ENCODE measurements at regions not wholly inside any gene's neighbourhood (a gene's known extent, or its start where the extent isn't known, plus 50 kb on each side); places are given as distances from the start of the nearest gene placed in this dataset.
A peak's percentile ranks its signal among the peaks of the same experiment; 100 is the strongest.

DNA sequence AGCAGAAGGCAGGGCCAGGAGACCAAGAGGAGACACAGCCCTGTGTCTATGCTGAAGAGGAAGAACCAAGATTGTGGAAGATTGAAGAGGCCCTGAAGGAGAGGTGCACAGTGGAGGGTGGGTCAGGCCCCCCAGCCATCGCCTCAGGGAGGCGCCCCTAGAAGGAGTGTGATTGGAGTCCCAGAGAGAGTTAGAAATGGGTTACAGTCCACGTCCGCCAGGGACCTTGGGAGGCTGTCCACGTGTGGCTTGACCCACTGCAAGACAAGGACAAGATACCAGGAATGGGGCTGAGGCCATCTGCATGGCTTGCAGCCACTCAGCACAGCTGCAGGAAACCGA lies 375.1 kb downstream of the NPHP4 start:
- no peak overlapping the region for H3K27ac ChIP-seq
- H3K4me3 ChIP-seq = no peak overlapping the region
- TF ChIP-seq, protein P1, sequence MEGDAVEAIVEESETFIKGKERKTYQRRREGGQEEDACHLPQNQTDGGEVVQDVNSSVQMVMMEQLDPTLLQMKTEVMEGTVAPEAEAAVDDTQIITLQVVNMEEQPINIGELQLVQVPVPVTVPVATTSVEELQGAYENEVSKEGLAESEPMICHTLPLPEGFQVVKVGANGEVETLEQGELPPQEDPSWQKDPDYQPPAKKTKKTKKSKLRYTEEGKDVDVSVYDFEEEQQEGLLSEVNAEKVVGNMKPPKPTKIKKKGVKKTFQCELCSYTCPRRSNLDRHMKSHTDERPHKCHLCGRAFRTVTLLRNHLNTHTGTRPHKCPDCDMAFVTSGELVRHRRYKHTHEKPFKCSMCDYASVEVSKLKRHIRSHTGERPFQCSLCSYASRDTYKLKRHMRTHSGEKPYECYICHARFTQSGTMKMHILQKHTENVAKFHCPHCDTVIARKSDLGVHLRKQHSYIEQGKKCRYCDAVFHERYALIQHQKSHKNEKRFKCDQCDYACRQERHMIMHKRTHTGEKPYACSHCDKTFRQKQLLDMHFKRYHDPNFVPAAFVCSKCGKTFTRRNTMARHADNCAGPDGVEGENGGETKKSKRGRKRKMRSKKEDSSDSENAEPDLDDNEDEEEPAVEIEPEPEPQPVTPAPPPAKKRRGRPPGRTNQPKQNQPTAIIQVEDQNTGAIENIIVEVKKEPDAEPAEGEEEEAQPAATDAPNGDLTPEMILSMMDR (IDR thresholded peaks at IDR 0.05) = no peak
- DNase-seq (ENCODE audit: low spot score) = no peak

DNA sequence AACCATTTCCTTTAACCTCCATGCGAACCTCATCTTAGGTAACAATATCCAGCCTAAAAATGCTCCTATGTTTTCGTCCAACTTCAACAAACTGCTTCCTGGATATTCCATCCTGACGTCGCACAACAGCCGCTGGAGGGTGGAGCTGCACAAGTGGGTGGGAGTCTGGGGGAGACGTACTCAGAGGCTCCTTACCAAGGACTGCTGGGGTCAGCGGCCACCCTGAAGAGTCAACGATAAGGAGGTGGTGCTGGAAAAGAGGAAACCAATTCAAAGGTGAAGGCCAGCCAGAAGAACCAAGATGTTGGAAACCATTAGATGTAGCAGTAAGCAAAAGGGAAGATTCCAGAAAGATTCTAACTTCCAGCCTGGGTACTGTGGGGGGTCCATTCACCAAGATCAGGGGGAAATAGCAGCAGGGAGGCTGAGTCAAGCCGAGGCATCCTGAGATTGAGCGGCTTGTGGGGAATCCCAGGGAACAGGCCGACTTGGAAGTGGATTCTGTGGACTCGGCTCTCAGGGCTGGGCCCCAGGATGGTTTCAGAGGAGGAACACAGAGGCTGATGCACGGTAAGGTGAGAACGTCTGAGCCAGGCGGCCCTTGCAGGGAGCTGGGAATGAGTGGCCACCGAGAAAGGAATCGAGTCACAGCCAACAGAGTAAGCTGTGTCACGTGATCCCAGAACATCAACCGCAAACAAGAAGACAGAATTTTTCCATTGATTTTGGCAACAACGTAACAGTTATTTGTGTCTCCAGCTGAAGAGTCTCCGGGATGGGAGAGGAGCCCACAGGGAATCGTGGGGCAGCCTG lies 375.7 kb downstream of the NPHP4 start:
- H3K4me3 ChIP-seq = no peak overlapping the region
- no peak for DNase-seq (ENCODE audit: low spot score)
- no peak overlapping the region for H3K27ac ChIP-seq
- TF ChIP-seq, protein P1 (IDR thresholded peaks at IDR 0.05) = no peak

DNA sequence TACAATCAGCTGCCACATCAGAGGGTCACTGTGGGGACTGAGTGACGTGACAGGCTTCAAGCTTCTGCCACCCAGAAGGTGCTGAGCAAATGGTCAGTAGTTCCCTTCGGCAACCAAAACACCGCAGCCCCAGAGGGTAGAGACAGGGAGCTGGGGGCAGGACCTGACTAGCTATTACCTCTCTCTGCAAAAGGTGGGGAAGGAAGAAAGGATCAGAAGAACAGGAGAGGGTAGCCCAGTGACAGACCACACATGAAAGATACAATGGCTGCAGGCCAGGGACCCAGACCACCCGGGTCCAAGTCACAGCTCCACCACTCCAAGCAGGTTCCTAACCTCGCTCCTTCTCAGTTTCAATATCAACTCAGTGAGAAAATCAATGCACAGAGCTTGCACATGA lies 377.1 kb downstream of the NPHP4 start:
- DNase-seq (ENCODE audit: low spot score) = no peak

DNA sequence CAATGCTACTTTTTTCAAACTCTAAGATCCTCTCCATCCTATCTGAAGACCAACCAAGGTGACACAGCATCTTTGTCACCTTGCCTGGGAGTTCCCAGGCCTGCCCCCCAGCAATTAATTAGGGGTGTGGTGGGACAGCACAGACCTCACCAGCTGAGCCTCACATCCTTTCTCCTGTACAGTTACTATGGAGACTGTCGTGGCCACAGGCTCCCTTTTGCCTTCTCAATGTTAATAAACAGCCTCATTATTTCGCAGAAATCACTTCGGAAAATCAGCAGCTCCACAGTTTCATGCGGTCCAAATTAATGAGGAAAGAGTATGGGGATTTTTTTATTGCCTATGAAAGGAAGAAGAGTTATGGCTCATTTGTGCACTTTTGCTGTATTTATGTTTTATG lies 378.3 kb downstream of the NPHP4 start:
- Histone ChIP-seq H3K4me3 (no peak overlapping the region), H3K27ac (no peak overlapping the region)
- TF ChIP-seq, protein P1 (IDR thresholded peaks at IDR 0.05) = no peak
- DNase-seq (ENCODE audit: low spot score) = no peak

More for the DNA sequence above, 377.1 kb downstream of the NPHP4 start:
- Histone ChIP-seq H3K27ac (no peak overlapping the region), H3K4me3 (no peak overlapping the region)
- TF ChIP-seq, protein P1 (IDR thresholded peaks at IDR 0.05) = no peak

DNA sequence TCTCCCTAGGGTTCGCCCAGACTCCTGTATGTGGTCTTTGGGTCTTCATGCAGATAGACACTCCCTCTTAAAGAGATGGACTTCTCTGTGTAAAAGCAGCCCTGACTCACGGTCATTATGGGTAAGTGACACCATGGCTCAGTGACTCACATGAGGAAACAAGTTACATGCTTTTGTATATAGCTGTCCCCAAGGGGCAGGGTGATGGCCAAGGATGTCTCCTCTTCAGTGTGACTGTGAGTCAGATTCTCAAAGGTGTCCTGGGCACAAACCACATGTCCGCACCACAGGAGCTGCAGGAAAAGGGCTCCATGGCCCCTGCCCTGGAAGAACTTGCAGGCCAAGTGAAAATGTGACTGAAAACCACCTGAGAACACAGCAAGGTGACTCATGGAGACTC lies 380.4 kb downstream of the NPHP4 start:
- Histone ChIP-seq H3K27ac (peak overlapping the region in 1 of 2 donors; percentile 4), H3K4me3 (no peak overlapping the region)
- DNase-seq (ENCODE audit: low spot score) = no peak
- TF ChIP-seq, protein P1 (IDR thresholded peaks at IDR 0.05) = no peak

DNA sequence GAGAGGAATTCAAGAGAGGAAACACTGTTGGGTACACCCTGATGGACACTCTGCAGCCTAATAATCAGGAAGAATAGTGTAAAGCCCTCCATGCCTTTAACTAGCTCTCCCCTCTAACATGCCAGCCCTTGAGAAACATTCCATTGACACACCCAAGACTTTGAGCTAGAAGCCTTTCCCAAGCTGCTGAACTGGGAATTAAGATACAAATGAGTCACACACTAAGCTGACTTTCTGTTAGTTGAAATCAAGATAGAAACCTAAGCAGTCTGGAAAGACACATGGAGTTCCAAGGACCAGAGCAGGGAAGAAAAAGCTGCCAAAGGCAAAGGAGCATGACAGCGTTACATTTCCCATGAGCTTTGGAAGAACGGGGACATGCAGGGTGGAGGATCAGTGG lies 380.8 kb downstream of the NPHP4 start:
- Histone ChIP-seq H3K27ac (peak overlapping the region in 1 of 2 donors; percentile 4), H3K4me3 (no peak overlapping the region)
- no peak for DNase-seq (ENCODE audit: low spot score)
- TF ChIP-seq, protein P1 (IDR thresholded peaks at IDR 0.05) = no peak

DNA sequence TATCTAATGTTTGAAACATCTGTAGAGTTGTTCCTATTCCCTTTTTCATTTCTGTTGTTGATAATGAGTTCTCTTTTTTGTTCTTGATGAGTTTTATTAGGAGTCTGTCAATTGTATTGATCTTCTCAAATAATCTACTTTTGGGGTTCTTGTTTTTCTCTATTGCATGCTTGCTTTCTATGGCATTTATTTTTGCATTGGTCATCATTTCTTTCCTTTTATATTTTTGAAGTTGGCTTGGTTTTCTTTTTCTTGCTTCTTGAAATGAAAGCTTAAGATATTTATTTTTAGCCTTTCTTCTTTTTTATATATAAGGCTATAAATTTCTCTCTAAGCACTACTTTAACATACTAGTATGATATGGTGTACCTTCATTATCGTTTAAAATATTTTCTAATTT lies 381.8 kb downstream of the NPHP4 start:
- DNase-seq (ENCODE audit: low spot score) = no peak
- no peak overlapping the region for H3K27ac ChIP-seq
- TF ChIP-seq, protein P1 (IDR thresholded peaks at IDR 0.05) = no peak
- H3K4me3 ChIP-seq = no peak overlapping the region
